Activated CD8-positive, alpha-beta T cell treated with anti-CD3 and anti-CD28 coated beads for 36 hours (primary cell): ENCODE measurements at regions not wholly inside any gene's neighbourhood (a gene's known extent, or its start where the extent isn't known, plus 50 kb on each side); places are given as distances from the start of the nearest gene placed in this dataset.
"Not testable (repeated sequence)": the region's sequence is repeated elsewhere in the genome, so short reads cannot be mapped to it uniquely, and the experiment has no call there.

ENCODE experiments used
- ATAC-seq: fragments of 200-7000 bp; cut with Tn5 transposase; one replicate; pipeline ENCODE4 v1.10.0; 2021; ENCODE audit warnings: mild to moderate bottlenecking, moderate library complexity
- CTCF ChIA-PET: fragments of 350-600 bp; sonication (Branson Sonifier 250); formaldehyde crosslinking; loops from one replicate; lab custom pipeline; 2021; ENCODE audit warnings: antibody characterized with exemption; lab: Charles Lee
- POLR2A ChIA-PET: fragments of 350-600 bp; sonication (Branson Sonifier 250); formaldehyde crosslinking; loops from one replicate; lab custom pipeline; 2021; ENCODE audit warnings: antibody characterized with exemption; lab: Charles Lee
- DNase-seq: peaks from one replicate; pipeline ENCODE4 v3.0.0-alpha.2; 2020
- H3K27ac Mint-ChIP-seq: one replicate; pipeline ENCODE4 v1.8.0; 2021; ENCODE audit warnings: mild to moderate bottlenecking, mixed read lengths
- H3K27me3 Mint-ChIP-seq: one replicate; pipeline ENCODE4 v1.8.0; 2021; ENCODE audit warnings: mixed read lengths
- H3K36me3 Mint-ChIP-seq: one replicate; pipeline ENCODE4 v1.8.0; 2021; ENCODE audit warnings: low read depth, mixed read lengths
- H3K4me1 Mint-ChIP-seq: one replicate; pipeline ENCODE4 v1.8.0; 2021; ENCODE audit warnings: low read depth, mixed read lengths
- H3K4me3 Mint-ChIP-seq: one replicate; pipeline ENCODE4 v1.8.0; 2021; ENCODE audit warnings: mild to moderate bottlenecking, moderate library complexity, mixed read lengths
- H3K9me3 Mint-ChIP-seq: one replicate; pipeline ENCODE4 v1.8.0; 2021; ENCODE audit warnings: mixed read lengths
- intact Hi-C: fragments of 100-400 bp; cut with micrococcal nuclease; formaldehyde crosslinking; loops from one replicate; pipeline ENCODE4 v1.10.0; 2022
- TF ChIP-seq, protein P1 (sequence below): fragments of 200-600 bp; IDR thresholded peaks from one replicate; pipeline ENCODE4 v1.8.0; 2022; ENCODE audit warnings: antibody characterized with exemption, mild to moderate bottlenecking

DNA sequence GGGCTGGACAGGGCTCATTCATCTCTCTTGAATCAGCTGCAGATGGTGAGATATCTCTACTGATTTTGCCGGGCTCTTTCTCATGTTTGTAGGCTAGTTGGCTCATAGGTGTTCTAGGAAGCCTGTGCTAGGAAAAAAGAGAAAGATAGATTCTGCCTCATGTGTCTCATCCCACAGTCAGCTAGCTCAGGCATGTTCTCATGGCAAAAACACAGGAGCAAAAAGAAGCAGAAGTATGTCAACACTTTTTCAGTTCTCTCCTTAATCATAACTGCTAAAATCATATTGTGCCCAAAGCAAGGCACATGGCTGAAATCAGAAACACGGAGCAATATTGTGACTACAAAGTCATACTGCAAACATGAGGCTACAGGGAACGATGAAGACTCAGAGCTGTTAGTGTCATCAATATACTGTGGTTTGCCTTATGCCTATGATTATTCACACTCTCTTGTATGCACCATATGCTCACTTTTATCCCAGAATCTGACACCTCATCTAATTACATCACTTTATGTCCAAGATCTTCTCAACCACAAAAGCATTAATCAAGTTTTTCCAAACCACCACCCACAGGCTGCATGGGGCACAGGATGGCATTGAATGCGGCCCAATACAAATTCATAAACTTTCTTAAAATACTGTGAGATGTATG lies 571.9 kb upstream of the CNTNAP5 start:
- H3K4me3 Mint-ChIP-seq: no peak overlapping the region
- H3K9me3 Mint-ChIP-seq: peaks cover 10% of the 10 kb centered on the region
- no peaks in the 10 kb centered on the region for H3K27me3 Mint-ChIP-seq
- no peak overlapping the region for H3K27ac Mint-ChIP-seq
- POLR2A ChIA-PET: no interaction called here
- CTCF ChIA-PET: no interaction called here
- no peak for DNase-seq
- ATAC-seq: no peak
- intact Hi-C loops: no loop called here
- no peaks in the 10 kb centered on the region for H3K36me3 Mint-ChIP-seq
- TF ChIP-seq, protein P1, sequence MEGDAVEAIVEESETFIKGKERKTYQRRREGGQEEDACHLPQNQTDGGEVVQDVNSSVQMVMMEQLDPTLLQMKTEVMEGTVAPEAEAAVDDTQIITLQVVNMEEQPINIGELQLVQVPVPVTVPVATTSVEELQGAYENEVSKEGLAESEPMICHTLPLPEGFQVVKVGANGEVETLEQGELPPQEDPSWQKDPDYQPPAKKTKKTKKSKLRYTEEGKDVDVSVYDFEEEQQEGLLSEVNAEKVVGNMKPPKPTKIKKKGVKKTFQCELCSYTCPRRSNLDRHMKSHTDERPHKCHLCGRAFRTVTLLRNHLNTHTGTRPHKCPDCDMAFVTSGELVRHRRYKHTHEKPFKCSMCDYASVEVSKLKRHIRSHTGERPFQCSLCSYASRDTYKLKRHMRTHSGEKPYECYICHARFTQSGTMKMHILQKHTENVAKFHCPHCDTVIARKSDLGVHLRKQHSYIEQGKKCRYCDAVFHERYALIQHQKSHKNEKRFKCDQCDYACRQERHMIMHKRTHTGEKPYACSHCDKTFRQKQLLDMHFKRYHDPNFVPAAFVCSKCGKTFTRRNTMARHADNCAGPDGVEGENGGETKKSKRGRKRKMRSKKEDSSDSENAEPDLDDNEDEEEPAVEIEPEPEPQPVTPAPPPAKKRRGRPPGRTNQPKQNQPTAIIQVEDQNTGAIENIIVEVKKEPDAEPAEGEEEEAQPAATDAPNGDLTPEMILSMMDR: no peak
- H3K4me1 Mint-ChIP-seq: no peaks in the 10 kb centered on the region

DNA sequence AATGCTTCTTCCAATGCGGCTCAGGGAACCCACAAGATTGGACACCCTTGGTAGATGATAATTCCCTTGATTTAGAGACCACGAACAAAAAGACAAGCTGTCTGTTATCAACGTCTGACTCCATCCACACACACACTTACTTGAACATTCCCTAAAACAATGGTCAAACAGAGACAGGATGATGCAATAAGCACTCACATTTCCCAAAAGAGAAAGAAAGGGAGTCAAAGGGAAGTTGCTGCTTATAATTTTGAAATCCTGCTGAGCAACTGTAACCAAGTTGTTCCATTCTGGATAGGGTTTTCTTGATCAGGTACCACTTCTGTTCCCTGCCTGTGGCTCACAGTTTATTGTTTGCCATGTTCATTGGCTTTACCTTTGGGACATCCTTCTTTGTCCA lies 571.3 kb upstream of the CNTNAP5 start:
- intact Hi-C loops: no loop called here
- no peaks in the 10 kb centered on the region for H3K36me3 Mint-ChIP-seq
- H3K4me3 Mint-ChIP-seq: no peak overlapping the region
- ChIA-PET POLR2A (no interaction called here), CTCF (no interaction called here)
- no peak for DNase-seq
- ATAC-seq: no peak
- no peaks in the 10 kb centered on the region for H3K27me3 Mint-ChIP-seq
- TF ChIP-seq, protein P1: no peak
- no peak overlapping the region for H3K27ac Mint-ChIP-seq
- peaks cover 10% of the 10 kb centered on the region for H3K9me3 Mint-ChIP-seq
- H3K4me1 Mint-ChIP-seq: no peaks in the 10 kb centered on the region

DNA sequence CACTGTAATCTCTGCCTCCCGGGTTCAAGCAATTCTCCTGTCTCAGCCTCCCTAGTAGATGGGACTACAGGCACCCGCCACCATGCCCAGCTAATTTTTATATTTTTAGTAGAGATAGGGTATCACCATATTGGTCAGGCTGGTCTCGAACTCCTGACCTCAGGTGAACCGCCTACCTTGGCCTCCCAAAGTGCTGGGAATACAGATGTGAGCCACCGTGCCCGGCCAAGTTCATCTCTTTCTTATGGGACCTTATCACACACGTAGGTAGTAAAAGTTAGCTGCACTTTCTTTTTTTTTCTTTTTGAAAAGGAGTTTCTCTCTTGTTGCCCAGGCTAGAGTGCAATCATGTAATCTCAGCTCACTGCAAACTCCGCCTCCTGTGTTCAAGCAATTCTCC lies 569.9 kb upstream of the CNTNAP5 start:
- H3K36me3 Mint-ChIP-seq, H3K9me3 Mint-ChIP-seq, H3K27ac Mint-ChIP-seq, ATAC-seq, H3K4me1 Mint-ChIP-seq, H3K27me3 Mint-ChIP-seq, DNase-seq, CTCF ChIA-PET, H3K4me3 Mint-ChIP-seq, POLR2A ChIA-PET, intact Hi-C loops: not testable (repeated sequence)

DNA sequence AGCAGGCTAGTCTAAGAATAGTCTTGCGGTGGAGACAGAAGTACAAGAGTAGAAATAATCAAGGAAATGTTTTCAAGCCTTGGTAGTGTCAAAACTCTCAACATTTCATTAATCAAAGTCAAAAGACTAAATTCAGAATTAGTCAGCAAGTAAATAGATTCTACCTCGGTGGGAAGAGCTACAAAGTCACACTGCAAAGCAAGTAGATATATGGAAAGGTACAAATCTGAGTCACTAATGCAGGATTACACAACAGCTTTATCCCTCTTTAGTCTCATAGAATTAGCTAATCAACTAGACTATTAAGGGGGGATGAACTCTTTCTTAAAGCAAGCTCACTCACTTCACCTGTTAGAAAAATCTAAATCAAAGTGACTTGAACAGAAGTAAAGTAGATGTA lies 568.7 kb upstream of the CNTNAP5 start:
- Mint-ChIP-seq H3K36me3 (no peaks in the 10 kb centered on the region), H3K27me3 (no peaks in the 10 kb centered on the region), H3K4me3 (no peak overlapping the region), H3K9me3 (peaks cover 10% of the 10 kb centered on the region), H3K27ac (no peak overlapping the region), H3K4me1 (no peaks in the 10 kb centered on the region)
- TF ChIP-seq, protein P1: no peak
- ChIA-PET CTCF (no interaction called here), POLR2A (no interaction called here)
- intact Hi-C loops: no loop called here
- ATAC-seq (no peak), DNase-seq (no peak)

DNA sequence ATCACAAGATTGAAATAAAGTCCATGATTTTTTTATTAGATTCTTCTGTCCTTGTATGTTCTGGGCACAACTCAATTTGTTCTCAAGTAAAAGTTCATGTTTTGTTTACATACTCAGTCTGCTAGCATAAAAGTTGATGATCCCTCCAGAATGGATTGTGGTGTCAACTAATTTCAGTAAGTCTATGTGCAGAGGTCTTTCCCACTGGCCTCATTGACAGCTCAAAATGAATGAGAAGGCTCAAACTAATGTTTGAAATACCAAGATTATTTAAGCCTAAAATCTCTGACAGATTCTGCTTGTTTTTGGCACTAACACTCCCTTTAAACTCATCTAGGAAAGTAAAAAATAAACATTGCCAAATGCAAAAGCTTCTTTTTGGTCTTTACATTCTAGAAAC lies 561.2 kb upstream of the CNTNAP5 start:
- no peak overlapping the region for H3K4me3 Mint-ChIP-seq
- intact Hi-C loops: no loop called here
- TF ChIP-seq, protein P1: no peak
- ChIA-PET CTCF (no interaction called here), POLR2A (no interaction called here)
- DNase-seq: no peak
- no peaks in the 10 kb centered on the region for H3K4me1 Mint-ChIP-seq
- peaks cover 3% of the 10 kb centered on the region for H3K9me3 Mint-ChIP-seq
- ATAC-seq: no peak
- no peak overlapping the region for H3K27ac Mint-ChIP-seq
- no peaks in the 10 kb centered on the region for H3K36me3 Mint-ChIP-seq
- H3K27me3 Mint-ChIP-seq: no peaks in the 10 kb centered on the region
